HEK293 (cell line): ENCODE measurements at regions not wholly inside any gene's neighbourhood (a gene's known extent, or its start where the extent isn't known, plus 50 kb on each side); places are given as distances from the start of the nearest gene placed in this dataset.

ENCODE experiments used
- GLI4 ChIP-seq: fragments of 450-650 bp; formaldehyde crosslinking; IDR thresholded peaks from 2 replicates; pipeline ENCODE4 v1.5.1; 2016; ENCODE audit warnings: missing biosample characterization, missing genetic modification characterization
- ZBTB21 ChIP-seq: fragments of 450-650 bp; formaldehyde crosslinking; IDR thresholded peaks from 2 replicates; pipeline ENCODE4 v1.5.1; 2017; ENCODE audit warnings: missing biosample characterization, missing genetic modification characterization
- ZNF184 ChIP-seq: fragments of 450-650 bp; IDR thresholded peaks from 2 replicates; pipeline ENCODE4 v1.5.1; 2018; ENCODE audit warnings: missing biosample characterization, mild to moderate bottlenecking, missing genetic modification characterization
- ZNF610 ChIP-seq: fragments of 450-650 bp; formaldehyde crosslinking; IDR thresholded peaks from 2 replicates; pipeline ENCODE4 v1.5.1; 2016; ENCODE audit warnings: missing biosample characterization, missing genetic modification characterization, borderline replicate concordance
- ZNF623 ChIP-seq: fragments of 450-650 bp; formaldehyde crosslinking; IDR thresholded peaks from 2 replicates; pipeline ENCODE4 v1.5.1; 2016; ENCODE audit warnings: missing biosample characterization, missing genetic modification characterization
- ZNF629 ChIP-seq: fragments of 450-650 bp; formaldehyde crosslinking; IDR thresholded peaks from 2 replicates; pipeline ENCODE4 v1.5.1; 2017; ENCODE audit warnings: missing biosample characterization, missing genetic modification characterization
- ZNF785 ChIP-seq: fragments of 450-650 bp; formaldehyde crosslinking; IDR thresholded peaks from 2 replicates; pipeline ENCODE4 v1.5.1; 2016; ENCODE audit warnings: missing biosample characterization, missing genetic modification characterization
- TF ChIP-seq, protein P1 (sequence below): fragments of 450-650 bp; IDR thresholded peaks from 2 replicates; pipeline ENCODE4 v1.5.1; 2018; ENCODE audit warnings: missing biosample characterization, missing genetic modification characterization
- TF ChIP-seq, protein P2 (sequence below): sonication (generic); formaldehyde crosslinking; IDR thresholded peaks from 2 replicates; pipeline ENCODE4 v1.8.1; 2022; ENCODE audit warnings: mild to moderate bottlenecking, moderate library complexity, missing genetic modification reagents
- TF ChIP-seq, protein P3 (sequence below): fragments of 450-650 bp; formaldehyde crosslinking; IDR thresholded peaks from 2 replicates; pipeline ENCODE4 v1.5.1; 2016; ENCODE audit warnings: missing biosample characterization, missing genetic modification characterization
- TF ChIP-seq, protein P4 (sequence below): fragments of 450-650 bp; formaldehyde crosslinking; conservative IDR thresholded peaks from 2 replicates; pipeline ENCODE4 v1.5.1; 2016; ENCODE audit warnings: low read depth, missing biosample characterization, missing genetic modification characterization
- TF ChIP-seq, protein P5 (sequence below): fragments of 450-650 bp; formaldehyde crosslinking; IDR thresholded peaks from 2 replicates; pipeline ENCODE4 v1.5.1; 2016; ENCODE audit warnings: missing biosample characterization, missing genetic modification characterization
- TF ChIP-seq, protein P6 (sequence below): fragments of 450-650 bp; formaldehyde crosslinking; IDR thresholded peaks from 2 replicates; pipeline ENCODE4 v1.5.1; 2017; ENCODE audit warnings: missing biosample characterization, missing genetic modification characterization

DNA sequence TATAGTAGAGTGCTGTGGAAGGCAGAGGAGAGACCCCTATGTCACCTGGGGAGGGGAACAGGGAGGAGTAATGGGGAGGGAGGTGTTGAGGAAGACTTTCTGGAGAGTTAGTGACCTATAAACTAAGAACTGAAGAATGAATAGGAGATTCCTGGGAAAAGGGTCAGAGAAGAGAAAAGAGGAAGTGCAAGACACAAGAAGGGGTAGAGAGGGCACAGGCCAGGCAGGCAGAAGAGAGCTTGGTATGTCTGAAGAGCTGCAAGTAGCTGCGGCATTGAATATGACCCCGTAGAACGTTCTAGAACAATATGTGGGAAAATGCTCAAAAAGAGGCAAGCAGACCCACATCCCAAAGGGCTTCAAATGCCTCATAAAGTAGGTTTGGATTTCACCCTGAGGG, 361.2 kb downstream of the PRDM2 start:
- TF ChIP-seq, protein P1, sequence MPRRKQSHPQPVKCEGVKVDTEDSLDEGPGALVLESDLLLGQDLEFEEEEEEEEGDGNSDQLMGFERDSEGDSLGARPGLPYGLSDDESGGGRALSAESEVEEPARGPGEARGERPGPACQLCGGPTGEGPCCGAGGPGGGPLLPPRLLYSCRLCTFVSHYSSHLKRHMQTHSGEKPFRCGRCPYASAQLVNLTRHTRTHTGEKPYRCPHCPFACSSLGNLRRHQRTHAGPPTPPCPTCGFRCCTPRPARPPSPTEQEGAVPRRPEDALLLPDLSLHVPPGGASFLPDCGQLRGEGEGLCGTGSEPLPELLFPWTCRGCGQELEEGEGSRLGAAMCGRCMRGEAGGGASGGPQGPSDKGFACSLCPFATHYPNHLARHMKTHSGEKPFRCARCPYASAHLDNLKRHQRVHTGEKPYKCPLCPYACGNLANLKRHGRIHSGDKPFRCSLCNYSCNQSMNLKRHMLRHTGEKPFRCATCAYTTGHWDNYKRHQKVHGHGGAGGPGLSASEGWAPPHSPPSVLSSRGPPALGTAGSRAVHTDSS (tag by site-specific recombination) = no peak
- no peak for TF ChIP-seq ZNF629 (tag by site-specific recombination)
- TF ChIP-seq GLI4 (tag by site-specific recombination) = no peak
- no peak for TF ChIP-seq ZNF623 (tag by site-specific recombination)
- no peak for TF ChIP-seq ZNF785 (tag by site-specific recombination)
- TF ChIP-seq, protein P2, sequence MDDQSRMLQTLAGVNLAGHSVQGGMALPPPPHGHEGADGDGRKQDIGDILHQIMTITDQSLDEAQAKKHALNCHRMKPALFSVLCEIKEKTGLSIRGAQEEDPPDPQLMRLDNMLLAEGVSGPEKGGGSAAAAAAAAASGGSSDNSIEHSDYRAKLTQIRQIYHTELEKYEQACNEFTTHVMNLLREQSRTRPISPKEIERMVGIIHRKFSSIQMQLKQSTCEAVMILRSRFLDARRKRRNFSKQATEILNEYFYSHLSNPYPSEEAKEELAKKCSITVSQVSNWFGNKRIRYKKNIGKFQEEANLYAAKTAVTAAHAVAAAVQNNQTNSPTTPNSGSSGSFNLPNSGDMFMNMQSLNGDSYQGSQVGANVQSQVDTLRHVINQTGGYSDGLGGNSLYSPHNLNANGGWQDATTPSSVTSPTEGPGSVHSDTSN = no peak
- TF ChIP-seq, protein P3, sequence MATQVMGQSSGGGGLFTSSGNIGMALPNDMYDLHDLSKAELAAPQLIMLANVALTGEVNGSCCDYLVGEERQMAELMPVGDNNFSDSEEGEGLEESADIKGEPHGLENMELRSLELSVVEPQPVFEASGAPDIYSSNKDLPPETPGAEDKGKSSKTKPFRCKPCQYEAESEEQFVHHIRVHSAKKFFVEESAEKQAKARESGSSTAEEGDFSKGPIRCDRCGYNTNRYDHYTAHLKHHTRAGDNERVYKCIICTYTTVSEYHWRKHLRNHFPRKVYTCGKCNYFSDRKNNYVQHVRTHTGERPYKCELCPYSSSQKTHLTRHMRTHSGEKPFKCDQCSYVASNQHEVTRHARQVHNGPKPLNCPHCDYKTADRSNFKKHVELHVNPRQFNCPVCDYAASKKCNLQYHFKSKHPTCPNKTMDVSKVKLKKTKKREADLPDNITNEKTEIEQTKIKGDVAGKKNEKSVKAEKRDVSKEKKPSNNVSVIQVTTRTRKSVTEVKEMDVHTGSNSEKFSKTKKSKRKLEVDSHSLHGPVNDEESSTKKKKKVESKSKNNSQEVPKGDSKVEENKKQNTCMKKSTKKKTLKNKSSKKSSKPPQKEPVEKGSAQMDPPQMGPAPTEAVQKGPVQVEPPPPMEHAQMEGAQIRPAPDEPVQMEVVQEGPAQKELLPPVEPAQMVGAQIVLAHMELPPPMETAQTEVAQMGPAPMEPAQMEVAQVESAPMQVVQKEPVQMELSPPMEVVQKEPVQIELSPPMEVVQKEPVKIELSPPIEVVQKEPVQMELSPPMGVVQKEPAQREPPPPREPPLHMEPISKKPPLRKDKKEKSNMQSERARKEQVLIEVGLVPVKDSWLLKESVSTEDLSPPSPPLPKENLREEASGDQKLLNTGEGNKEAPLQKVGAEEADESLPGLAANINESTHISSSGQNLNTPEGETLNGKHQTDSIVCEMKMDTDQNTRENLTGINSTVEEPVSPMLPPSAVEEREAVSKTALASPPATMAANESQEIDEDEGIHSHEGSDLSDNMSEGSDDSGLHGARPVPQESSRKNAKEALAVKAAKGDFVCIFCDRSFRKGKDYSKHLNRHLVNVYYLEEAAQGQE (tag by site-specific recombination) = no peak
- TF ChIP-seq, protein P4, sequence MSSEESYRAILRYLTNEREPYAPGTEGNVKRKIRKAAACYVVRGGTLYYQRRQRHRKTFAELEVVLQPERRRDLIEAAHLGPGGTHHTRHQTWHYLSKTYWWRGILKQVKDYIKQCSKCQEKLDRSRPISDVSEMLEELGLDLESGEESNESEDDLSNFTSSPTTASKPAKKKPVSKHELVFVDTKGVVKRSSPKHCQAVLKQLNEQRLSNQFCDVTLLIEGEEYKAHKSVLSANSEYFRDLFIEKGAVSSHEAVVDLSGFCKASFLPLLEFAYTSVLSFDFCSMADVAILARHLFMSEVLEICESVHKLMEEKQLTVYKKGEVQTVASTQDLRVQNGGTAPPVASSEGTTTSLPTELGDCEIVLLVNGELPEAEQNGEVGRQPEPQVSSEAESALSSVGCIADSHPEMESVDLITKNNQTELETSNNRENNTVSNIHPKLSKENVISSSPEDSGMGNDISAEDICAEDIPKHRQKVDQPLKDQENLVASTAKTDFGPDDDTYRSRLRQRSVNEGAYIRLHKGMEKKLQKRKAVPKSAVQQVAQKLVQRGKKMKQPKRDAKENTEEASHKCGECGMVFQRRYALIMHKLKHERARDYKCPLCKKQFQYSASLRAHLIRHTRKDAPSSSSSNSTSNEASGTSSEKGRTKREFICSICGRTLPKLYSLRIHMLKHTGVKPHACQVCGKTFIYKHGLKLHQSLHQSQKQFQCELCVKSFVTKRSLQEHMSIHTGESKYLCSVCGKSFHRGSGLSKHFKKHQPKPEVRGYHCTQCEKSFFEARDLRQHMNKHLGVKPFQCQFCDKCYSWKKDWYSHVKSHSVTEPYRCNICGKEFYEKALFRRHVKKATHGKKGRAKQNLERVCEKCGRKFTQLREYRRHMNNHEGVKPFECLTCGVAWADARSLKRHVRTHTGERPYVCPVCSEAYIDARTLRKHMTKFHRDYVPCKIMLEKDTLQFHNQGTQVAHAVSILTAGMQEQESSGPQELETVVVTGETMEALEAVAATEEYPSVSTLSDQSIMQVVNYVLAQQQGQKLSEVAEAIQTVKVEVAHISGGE (tag by site-specific recombination) = no peak
- TF ChIP-seq, protein P5, sequence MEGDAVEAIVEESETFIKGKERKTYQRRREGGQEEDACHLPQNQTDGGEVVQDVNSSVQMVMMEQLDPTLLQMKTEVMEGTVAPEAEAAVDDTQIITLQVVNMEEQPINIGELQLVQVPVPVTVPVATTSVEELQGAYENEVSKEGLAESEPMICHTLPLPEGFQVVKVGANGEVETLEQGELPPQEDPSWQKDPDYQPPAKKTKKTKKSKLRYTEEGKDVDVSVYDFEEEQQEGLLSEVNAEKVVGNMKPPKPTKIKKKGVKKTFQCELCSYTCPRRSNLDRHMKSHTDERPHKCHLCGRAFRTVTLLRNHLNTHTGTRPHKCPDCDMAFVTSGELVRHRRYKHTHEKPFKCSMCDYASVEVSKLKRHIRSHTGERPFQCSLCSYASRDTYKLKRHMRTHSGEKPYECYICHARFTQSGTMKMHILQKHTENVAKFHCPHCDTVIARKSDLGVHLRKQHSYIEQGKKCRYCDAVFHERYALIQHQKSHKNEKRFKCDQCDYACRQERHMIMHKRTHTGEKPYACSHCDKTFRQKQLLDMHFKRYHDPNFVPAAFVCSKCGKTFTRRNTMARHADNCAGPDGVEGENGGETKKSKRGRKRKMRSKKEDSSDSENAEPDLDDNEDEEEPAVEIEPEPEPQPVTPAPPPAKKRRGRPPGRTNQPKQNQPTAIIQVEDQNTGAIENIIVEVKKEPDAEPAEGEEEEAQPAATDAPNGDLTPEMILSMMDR = no peak
- no peak for TF ChIP-seq ZNF610 (tag by site-specific recombination)
- TF ChIP-seq, protein P6, sequence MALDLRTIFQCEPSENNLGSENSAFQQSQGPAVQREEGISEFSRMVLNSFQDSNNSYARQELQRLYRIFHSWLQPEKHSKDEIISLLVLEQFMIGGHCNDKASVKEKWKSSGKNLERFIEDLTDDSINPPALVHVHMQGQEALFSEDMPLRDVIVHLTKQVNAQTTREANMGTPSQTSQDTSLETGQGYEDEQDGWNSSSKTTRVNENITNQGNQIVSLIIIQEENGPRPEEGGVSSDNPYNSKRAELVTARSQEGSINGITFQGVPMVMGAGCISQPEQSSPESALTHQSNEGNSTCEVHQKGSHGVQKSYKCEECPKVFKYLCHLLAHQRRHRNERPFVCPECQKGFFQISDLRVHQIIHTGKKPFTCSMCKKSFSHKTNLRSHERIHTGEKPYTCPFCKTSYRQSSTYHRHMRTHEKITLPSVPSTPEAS = no peak
- TF ChIP-seq ZBTB21 (tag by site-specific recombination) = no peak
- no peak for TF ChIP-seq ZNF184 (tag by site-specific recombination)
